ENCODE measurements at regions not wholly inside any gene's neighbourhood (a gene's known extent, or its start where the extent isn't known, plus 50 kb on each side); places are given as distances from the start of the nearest gene placed in this dataset.

GRCh38 chr9:136611606-136612005, 51.1 kb upstream of the EGFL7 start:
- H3K36me3 Mint-ChIP-seq = no peaks in the 10 kb centered on the region
- H3K27ac Mint-ChIP-seq = no peak overlapping the region
- peaks cover 12 to 13% of the 10 kb centered on the region in 2 donors for H3K4me1 Mint-ChIP-seq
- H3K9me3 Mint-ChIP-seq = no peaks in the 10 kb centered on the region
- H3K27me3 Mint-ChIP-seq (ENCODE audit: low read depth in 3 of 3) = peaks cover 0 to 2% (median 0%) of the 10 kb centered on the region in 3 donors
- DNase-seq = no peak
- no peak overlapping the region for H3K4me3 Mint-ChIP-seq

DNA sequence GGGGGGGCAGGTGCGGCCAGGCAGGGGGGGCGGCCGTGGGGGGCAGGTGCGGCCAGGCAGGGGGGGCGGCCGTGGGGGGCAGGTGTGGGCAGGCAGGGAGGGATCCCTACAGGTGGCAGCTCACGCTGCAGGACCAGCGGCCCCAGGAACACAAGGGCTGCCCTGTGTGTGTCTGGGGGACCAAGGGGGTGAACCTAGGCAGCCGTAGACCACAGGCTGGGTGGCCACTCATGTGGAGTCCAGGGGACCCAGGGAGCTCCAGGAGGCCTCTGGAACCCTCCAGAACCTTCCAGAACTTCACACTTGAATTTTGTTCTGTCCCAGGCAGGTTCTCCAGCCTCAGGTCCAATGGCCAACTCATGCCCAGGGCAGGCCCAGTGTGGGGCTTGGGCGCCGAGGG, 51.6 kb upstream of the EGFL7 start:
- Mint-ChIP-seq H3K9me3 (no peaks in the 10 kb centered on the region), H3K4me3 (no peak overlapping the region), H3K27me3 (ENCODE audit: low read depth in 3 of 3) (peaks cover 0 to 2% (median 0%) of the 10 kb centered on the region in 3 donors), H3K4me1 (peaks cover 10% of the 10 kb centered on the region in 2 donors), H3K36me3 (no peaks in the 10 kb centered on the region), H3K27ac (no peak overlapping the region)
- no peak for DNase-seq

DNA sequence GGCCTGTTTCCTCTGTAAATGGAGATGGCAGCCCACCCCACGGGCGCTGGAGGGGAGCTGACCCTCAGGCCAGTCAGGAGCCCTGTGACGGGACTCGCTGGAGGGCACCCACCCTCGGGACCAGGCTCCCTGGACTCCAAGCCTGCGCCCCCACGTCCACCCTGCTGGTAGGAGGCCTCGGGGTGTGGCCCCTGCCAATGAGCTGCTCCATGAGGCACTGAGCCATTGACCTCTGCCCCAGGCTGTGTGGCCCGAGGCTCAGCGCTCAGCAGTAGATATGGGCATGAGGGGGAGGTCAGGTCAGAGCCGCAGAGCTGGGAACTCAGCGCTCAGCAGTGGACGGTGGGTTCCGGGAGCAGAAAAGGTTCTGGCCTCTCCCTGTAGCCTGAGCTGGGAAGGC, 52.3 kb upstream of the EGFL7 start:
- H3K36me3 Mint-ChIP-seq = no peaks in the 10 kb centered on the region

GRCh38 chr9:136609838-136610311, 52.8 kb upstream of the EGFL7 start:
- no peaks in the 10 kb centered on the region for H3K36me3 Mint-ChIP-seq
- no peak overlapping the region for H3K27ac Mint-ChIP-seq
- no peak for DNase-seq
- H3K4me1 Mint-ChIP-seq = peaks cover 0 to 3% of the 10 kb centered on the region in 2 donors
- H3K9me3 Mint-ChIP-seq = no peaks in the 10 kb centered on the region
- peaks cover 0 to 2% (median 0%) of the 10 kb centered on the region in 3 donors for H3K27me3 Mint-ChIP-seq (ENCODE audit: low read depth in 3 of 3)
- no peak overlapping the region for H3K4me3 Mint-ChIP-seq

More for the DNA sequence above, 52.3 kb upstream of the EGFL7 start:
- Mint-ChIP-seq H3K4me1 (peaks cover 3 to 4% of the 10 kb centered on the region in 2 donors), H3K9me3 (no peaks in the 10 kb centered on the region), H3K4me3 (no peak overlapping the region), H3K27ac (no peak overlapping the region), H3K27me3 (ENCODE audit: low read depth in 3 of 3) (peaks cover 0 to 2% (median 0%) of the 10 kb centered on the region in 3 donors)
- DNase-seq = no peak

GRCh38 chr9:136609160-136609475, 53.6 kb upstream of the EGFL7 start:
- peaks cover 0 to 2% (median 0%) of the 10 kb centered on the region in 3 donors for H3K27me3 Mint-ChIP-seq (ENCODE audit: low read depth in 3 of 3)
- H3K27ac Mint-ChIP-seq = no peak overlapping the region
- no peak for DNase-seq
- H3K4me1 Mint-ChIP-seq = peaks cover 3 to 7% of the 10 kb centered on the region in 2 donors
- no peaks in the 10 kb centered on the region for H3K36me3 Mint-ChIP-seq
- H3K9me3 Mint-ChIP-seq = no peaks in the 10 kb centered on the region
- no peak overlapping the region for H3K4me3 Mint-ChIP-seq

DNA sequence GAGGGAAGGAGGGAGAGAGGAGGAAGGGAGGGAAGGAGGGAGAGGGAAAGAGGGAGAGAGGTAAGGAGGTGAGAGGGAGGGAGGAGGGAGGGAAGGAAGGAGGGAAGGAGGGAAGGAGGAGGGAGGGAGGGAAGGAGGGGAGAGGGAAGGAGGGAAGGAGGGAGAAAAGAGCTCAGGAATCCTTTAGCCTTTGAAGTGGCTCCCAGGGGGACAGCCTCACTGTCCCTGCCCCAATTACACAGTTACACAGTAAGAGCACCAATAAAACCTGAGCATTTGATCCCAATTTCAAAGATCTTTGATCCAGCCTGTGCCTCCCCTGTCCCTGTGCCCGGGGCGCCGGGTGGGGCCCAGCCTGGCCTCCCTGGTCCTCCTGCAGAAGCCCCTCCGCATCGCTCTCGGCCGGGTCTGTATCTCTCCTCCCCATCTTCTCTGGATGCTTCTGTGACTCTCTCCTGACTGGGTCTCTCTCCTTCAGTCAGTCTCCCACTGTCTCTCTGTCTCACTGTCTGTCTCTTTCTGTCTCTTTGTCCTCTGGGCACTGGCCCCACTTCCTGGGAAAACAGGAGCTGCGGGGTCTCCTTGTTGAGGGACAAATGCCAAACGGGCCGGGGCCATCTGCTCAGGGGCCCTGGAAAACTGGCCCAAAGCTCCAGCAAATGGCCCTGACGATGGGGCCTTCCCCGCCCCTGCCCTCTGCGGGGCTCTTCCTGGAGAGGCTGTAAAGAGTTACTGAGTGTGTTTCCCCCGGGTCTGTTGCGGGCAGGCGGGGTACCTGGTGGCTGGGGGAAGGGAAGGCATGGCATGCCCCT, 54.2 kb upstream of the EGFL7 start:
- peaks cover 8 to 12% of the 10 kb centered on the region in 2 donors for H3K4me1 Mint-ChIP-seq
- H3K27ac Mint-ChIP-seq = peak overlapping the region in 2 of 6 donors; percentile 55 to 64
- H3K4me3 Mint-ChIP-seq = no peak overlapping the region
- H3K9me3 Mint-ChIP-seq = no peaks in the 10 kb centered on the region
- no peak for DNase-seq
- H3K27me3 Mint-ChIP-seq (ENCODE audit: low read depth in 3 of 3) = peaks cover 0 to 3% (median 0%) of the 10 kb centered on the region in 3 donors
- H3K36me3 Mint-ChIP-seq = no peaks in the 10 kb centered on the region

GRCh38 chr9:136607334-136607919, 55.3 kb upstream of the EGFL7 start:
- peak overlapping the region in 1 of 6 donors; percentile 24 for H3K27ac Mint-ChIP-seq
- H3K27me3 Mint-ChIP-seq (ENCODE audit: low read depth in 3 of 3) = peaks cover 0 to 3% (median 0%) of the 10 kb centered on the region in 3 donors
- no peaks in the 10 kb centered on the region for H3K9me3 Mint-ChIP-seq
- no peak overlapping the region for H3K4me3 Mint-ChIP-seq
- peaks cover 11 to 14% of the 10 kb centered on the region in 2 donors for H3K4me1 Mint-ChIP-seq
- no peak for DNase-seq
- H3K36me3 Mint-ChIP-seq = no peaks in the 10 kb centered on the region

GRCh38 chr9:136606687-136607333, 55.9 kb upstream of the EGFL7 start:
- no peak for DNase-seq
- Mint-ChIP-seq H3K4me1 (peaks cover 11 to 14% of the 10 kb centered on the region in 2 donors), H3K4me3 (no peak overlapping the region), H3K36me3 (no peaks in the 10 kb centered on the region), H3K27me3 (ENCODE audit: low read depth in 3 of 3) (peaks cover 0 to 3% (median 0%) of the 10 kb centered on the region in 3 donors), H3K9me3 (no peaks in the 10 kb centered on the region), H3K27ac (no peak overlapping the region)

GRCh38 chr9:136605988-136606660, 56.6 kb upstream of the EGFL7 start:
- Mint-ChIP-seq H3K36me3 (no peaks in the 10 kb centered on the region), H3K9me3 (no peaks in the 10 kb centered on the region), H3K4me3 (no peak overlapping the region), H3K27me3 (ENCODE audit: low read depth in 3 of 3) (peaks cover 0 to 3% (median 0%) of the 10 kb centered on the region in 3 donors), H3K4me1 (peaks cover 11 to 14% of the 10 kb centered on the region in 2 donors), H3K27ac (no peak overlapping the region)
- no peak for DNase-seq

- H3K27ac Mint-ChIP-seq = no peak overlapping the region
- no peaks in the 10 kb centered on the region for H3K9me3 Mint-ChIP-seq
- H3K36me3 Mint-ChIP-seq = no peaks in the 10 kb centered on the region
- no peak for DNase-seq
- peaks cover 0 to 3% (median 0%) of the 10 kb centered on the region in 3 donors for H3K27me3 Mint-ChIP-seq (ENCODE audit: low read depth in 3 of 3)
- H3K4me1 Mint-ChIP-seq = peaks cover 15 to 19% of the 10 kb centered on the region in 2 donors
- peak overlapping the region in 1 of 5 donors; percentile 3 for H3K4me3 Mint-ChIP-seq
Measured at GRCh38 chr9:136604823-136605525, 57.7 kb upstream of the EGFL7 start.

DNA sequence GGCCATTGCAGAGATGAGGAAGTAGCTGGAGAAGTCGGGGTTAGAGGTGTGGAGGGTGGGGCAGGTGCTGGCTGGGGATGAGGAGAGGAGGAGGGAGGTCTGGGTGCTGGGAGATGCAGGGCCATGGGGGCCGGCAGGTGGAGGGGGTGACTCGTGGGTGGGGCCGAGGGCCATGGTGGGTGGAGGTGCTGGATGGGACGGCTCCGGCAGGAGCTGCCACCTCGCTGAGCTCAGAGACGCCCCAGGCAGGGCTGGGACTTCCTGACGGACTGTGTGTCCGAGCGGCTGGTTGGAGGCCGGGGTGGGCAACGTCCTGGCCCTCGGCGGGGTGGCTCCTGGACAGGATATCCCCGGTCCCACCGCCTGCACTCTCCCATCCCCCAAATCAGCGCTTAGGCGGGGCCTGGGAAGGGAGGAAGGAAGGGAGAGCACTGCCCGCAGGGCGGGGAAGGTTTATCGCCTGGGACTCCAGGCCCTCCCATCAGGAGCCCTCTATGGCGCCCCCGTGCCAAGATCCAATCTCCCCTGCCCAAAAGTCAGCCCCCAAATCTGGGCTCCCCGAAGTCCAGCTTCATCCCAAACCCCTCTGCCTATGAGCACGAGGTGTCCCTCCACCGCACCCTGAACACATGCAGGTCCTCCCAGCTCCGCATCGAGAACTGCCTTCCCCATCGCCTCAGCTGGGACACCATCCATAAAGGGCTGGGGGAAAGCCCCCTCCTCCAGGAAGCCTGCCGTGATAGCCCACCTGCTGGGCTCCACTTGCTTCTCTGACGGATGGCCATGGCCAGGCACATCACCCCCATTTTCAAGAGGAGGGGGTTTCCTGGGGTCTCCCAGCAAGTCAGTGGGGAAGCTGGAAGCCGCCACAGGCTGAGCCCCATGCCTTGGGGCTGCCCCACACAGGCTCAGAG, 58.3 kb upstream of the NOTCH1 start:
- Mint-ChIP-seq H3K36me3 (no peaks in the 10 kb centered on the region), H3K4me3 (peak overlapping the region; percentile 15 to 62 (median 42)), H3K27ac (peak overlapping the region in 4 of 6 donors; percentile 46 to 71 (median 57))

GRCh38 chr9:136603216-136603615, 57.4 kb upstream of the NOTCH1 start:
- H3K27me3 Mint-ChIP-seq (ENCODE audit: low read depth in 3 of 3) = peaks cover 0 to 3% (median 0%) of the 10 kb centered on the region in 3 donors
- no peaks in the 10 kb centered on the region for H3K36me3 Mint-ChIP-seq
- no peaks in the 10 kb centered on the region for H3K9me3 Mint-ChIP-seq
- no peak for DNase-seq
- H3K4me1 Mint-ChIP-seq = peaks cover 15 to 19% of the 10 kb centered on the region in 2 donors
- no peak overlapping the region for H3K27ac Mint-ChIP-seq
- peak overlapping the region in 1 of 5 donors; percentile 40 for H3K4me3 Mint-ChIP-seq

More for the DNA sequence above, 58.3 kb upstream of the NOTCH1 start:
- H3K4me1 Mint-ChIP-seq = peaks cover 15 to 19% of the 10 kb centered on the region in 2 donors
- peaks cover 0 to 4% (median 0%) of the 10 kb centered on the region in 3 donors for H3K27me3 Mint-ChIP-seq (ENCODE audit: low read depth in 3 of 3)
- DNase-seq = peak in 1 of 3 donors; percentile 23
- no peaks in the 10 kb centered on the region for H3K9me3 Mint-ChIP-seq
